ENCODE measurements at regions not wholly inside any gene's neighbourhood (a gene's known extent, or its start where the extent isn't known, plus 50 kb on each side); places are given as distances from the start of the nearest gene placed in this dataset.
"Not testable (repeated sequence)": the region's sequence is repeated elsewhere in the genome, so short reads cannot be mapped to it uniquely, and the experiment has no call there.

- H3K9me3 Mint-ChIP-seq; POLR2A ChIA-PET; ATAC-seq; H3K27ac Mint-ChIP-seq; CTCF ChIA-PET; H3K4me3 Mint-ChIP-seq; H3K27me3 Mint-ChIP-seq (ENCODE audit: low read depth); H3K36me3 Mint-ChIP-seq; H3K4me1 Mint-ChIP-seq; DNase-seq (ENCODE audit: low spot score): not testable (repeated sequence)
Observed at GRCh38 chr4:171229354-171229753, 583.9 kb upstream of the GALNTL6 start.

DNA sequence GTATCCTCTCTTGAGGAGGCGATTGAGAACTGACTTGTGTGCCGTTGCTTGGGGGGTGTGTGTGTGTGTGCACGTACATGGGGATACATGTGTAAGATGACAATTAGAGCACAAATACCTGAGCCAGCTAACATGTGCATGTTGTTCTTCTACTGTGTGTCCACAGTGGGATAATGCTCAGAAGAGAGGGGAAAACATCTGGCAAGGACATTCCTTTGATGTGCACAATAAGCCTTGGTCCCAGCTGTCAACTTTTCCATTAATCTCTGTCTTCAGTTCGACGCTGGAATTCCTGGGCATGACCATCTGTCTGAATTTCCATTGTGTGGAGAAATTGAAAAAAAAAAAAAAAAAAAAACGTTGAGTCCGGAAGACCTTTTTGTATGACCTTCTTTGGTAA, 592.0 kb upstream of the GALNTL6 start:
- Mint-ChIP-seq H3K9me3 (no peaks in the 10 kb centered on the region), H3K4me1 (0 out of 2 replicates have a peak, but pooled peaks cover 2% of the 10 kb centered on the region), H3K27me3 (ENCODE audit: low read depth) (no peaks in the 10 kb centered on the region), H3K4me3 (no peak overlapping the region), H3K27ac (no peak overlapping the region), H3K36me3 (no peaks in the 10 kb centered on the region)
- TF ChIP-seq ZNF121 (CRISPR knock-in tag; IDR thresholded peaks at IDR 0.05), result no peak
- TF ChIP-seq NFYB (CRISPR knock-in tag; conservative IDR thresholded peaks at IDR 0.05; ENCODE audit: low read depth), result no peak
- TF ChIP-seq, protein P1, sequence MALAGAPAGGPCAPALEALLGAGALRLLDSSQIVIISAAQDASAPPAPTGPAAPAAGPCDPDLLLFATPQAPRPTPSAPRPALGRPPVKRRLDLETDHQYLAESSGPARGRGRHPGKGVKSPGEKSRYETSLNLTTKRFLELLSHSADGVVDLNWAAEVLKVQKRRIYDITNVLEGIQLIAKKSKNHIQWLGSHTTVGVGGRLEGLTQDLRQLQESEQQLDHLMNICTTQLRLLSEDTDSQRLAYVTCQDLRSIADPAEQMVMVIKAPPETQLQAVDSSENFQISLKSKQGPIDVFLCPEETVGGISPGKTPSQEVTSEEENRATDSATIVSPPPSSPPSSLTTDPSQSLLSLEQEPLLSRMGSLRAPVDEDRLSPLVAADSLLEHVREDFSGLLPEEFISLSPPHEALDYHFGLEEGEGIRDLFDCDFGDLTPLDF (CRISPR knock-in tag; IDR thresholded peaks at IDR 0.05), result no peak
- no peak for TF ChIP-seq JAZF1 (CRISPR knock-in tag; IDR thresholded peaks at IDR 0.05)
- no peak for TF ChIP-seq USF1 (CRISPR knock-in tag; IDR thresholded peaks at IDR 0.05)
- no peak for TF ChIP-seq JUN (CRISPR knock-in tag; IDR thresholded peaks at IDR 0.05)
- no peak for TF ChIP-seq MXD4 (CRISPR knock-in tag; IDR thresholded peaks at IDR 0.05; ENCODE audit: borderline replicate concordance)
- no peak for TF ChIP-seq IRF2 (CRISPR knock-in tag; IDR thresholded peaks at IDR 0.05; ENCODE audit: borderline replicate concordance, low read depth)
- no peak for TF ChIP-seq NFATC4 (CRISPR knock-in tag; IDR thresholded peaks at IDR 0.05)
- TF ChIP-seq ZNF532 (CRISPR knock-in tag; IDR thresholded peaks at IDR 0.05; ENCODE audit: borderline replicate concordance), result no peak
- no peak for TF ChIP-seq USF2 (CRISPR knock-in tag; IDR thresholded peaks at IDR 0.05)
- TF ChIP-seq ZNF219 (CRISPR knock-in tag; IDR thresholded peaks at IDR 0.05; ENCODE audit: borderline replicate concordance), result no peak
- TF ChIP-seq ZBTB21 (CRISPR knock-in tag; IDR thresholded peaks at IDR 0.05; ENCODE audit: borderline replicate concordance), result no peak
- ATAC-seq, result no peak
- CTCF ChIA-PET, result interaction anchor here (0.7 kb wide), 1 partner anchor 377 kb away, joined by 5 read pairs; no protein-coding TSS in a partner anchor
- DNase-seq (ENCODE audit: low spot score), result no peak
- POLR2A ChIA-PET, result no interaction called here

- Mint-ChIP-seq H3K27me3 (ENCODE audit: low read depth) (no peaks in the 10 kb centered on the region), H3K27ac (no peak overlapping the region), H3K9me3 (peaks cover 2% of the 10 kb centered on the region), H3K36me3 (no peaks in the 10 kb centered on the region), H3K4me1 (peaks cover 8% of the 10 kb centered on the region), H3K4me3 (no peak overlapping the region)
- ATAC-seq, result no peak
- ChIA-PET POLR2A (no interaction called here), CTCF (no interaction called here)
- DNase-seq (ENCODE audit: low spot score), result no peak
- TF ChIP-seq ELF4 (CRISPR knock-in tag; IDR thresholded peaks at IDR 0.05; ENCODE audit: low read depth) (no peak), GTF2I (CRISPR knock-in tag; conservative IDR thresholded peaks at IDR 0.05) (no peak), GABPB1 (CRISPR knock-in tag; IDR thresholded peaks at IDR 0.05) (no peak), TP53 (CRISPR knock-in tag; IDR thresholded peaks at IDR 0.05) (no peak), GRHL2 (CRISPR knock-in tag; IDR thresholded peaks at IDR 0.05; ENCODE audit: insufficient replicate concordance, severe bottlenecking) (no peak)
- TF ChIP-seq, protein P2, sequence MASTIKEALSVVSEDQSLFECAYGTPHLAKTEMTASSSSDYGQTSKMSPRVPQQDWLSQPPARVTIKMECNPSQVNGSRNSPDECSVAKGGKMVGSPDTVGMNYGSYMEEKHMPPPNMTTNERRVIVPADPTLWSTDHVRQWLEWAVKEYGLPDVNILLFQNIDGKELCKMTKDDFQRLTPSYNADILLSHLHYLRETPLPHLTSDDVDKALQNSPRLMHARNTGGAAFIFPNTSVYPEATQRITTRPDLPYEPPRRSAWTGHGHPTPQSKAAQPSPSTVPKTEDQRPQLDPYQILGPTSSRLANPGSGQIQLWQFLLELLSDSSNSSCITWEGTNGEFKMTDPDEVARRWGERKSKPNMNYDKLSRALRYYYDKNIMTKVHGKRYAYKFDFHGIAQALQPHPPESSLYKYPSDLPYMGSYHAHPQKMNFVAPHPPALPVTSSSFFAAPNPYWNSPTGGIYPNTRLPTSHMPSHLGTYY (CRISPR knock-in tag; IDR thresholded peaks at IDR 0.05), result no peak
- TF ChIP-seq, protein P3, sequence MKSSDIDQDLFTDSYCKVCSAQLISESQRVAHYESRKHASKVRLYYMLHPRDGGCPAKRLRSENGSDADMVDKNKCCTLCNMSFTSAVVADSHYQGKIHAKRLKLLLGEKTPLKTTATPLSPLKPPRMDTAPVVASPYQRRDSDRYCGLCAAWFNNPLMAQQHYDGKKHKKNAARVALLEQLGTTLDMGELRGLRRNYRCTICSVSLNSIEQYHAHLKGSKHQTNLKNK (CRISPR knock-in tag; IDR thresholded peaks at IDR 0.05), result no peak
- TF ChIP-seq, protein P4, sequence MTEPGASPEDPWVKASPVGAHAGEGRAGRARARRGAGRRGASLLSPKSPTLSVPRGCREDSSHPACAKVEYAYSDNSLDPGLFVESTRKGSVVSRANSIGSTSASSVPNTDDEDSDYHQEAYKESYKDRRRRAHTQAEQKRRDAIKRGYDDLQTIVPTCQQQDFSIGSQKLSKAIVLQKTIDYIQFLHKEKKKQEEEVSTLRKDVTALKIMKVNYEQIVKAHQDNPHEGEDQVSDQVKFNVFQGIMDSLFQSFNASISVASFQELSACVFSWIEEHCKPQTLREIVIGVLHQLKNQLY (CRISPR knock-in tag; IDR thresholded peaks at IDR 0.05), result no peak
Observed at GRCh38 chr4:171203425-171203824, 609.8 kb upstream of the GALNTL6 start.
